C4-2B (cell line): ENCODE measurements at regions not wholly inside any gene's neighbourhood (a gene's known extent, or its start where the extent isn't known, plus 50 kb on each side); places are given as distances from the start of the nearest gene placed in this dataset.

ENCODE experiments used
- H3K27ac ChIP-seq: fragments of 450-650 bp; 2 replicates; pipeline ENCODE4 v1.5.1; 2017
- ZFX ChIP-seq: fragments of 450-650 bp; IDR thresholded peaks from 2 replicates; pipeline ENCODE4 v1.6.1; 2017
- TF ChIP-seq, protein P1 (sequence below): fragments of 450-650 bp; conservative IDR thresholded peaks from 2 replicates; pipeline ENCODE4 v1.5.1; 2017; ENCODE audit warnings: mild to moderate bottlenecking

DNA sequence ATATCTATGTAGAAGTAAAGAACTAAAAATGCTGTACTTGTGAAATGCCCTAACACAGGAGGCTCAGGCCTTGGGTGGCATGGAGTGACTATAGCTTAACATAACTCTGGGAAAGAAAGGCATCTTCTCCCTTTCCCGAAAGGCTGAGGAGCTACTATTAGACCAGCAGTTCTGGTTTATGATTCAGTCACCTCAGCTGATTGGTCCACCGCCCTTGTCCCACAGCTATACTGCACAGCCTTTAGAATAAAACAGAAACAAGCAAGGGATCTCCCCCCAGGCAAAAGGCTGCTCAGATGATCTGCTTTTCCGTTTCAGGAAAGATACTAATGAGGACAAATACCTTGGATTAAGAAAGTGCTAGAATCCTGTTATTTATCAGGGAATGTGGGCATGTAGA is 171.3 kb downstream of the SNCA start:
- H3K27ac ChIP-seq, result no peak overlapping the region
- TF ChIP-seq, protein P1, sequence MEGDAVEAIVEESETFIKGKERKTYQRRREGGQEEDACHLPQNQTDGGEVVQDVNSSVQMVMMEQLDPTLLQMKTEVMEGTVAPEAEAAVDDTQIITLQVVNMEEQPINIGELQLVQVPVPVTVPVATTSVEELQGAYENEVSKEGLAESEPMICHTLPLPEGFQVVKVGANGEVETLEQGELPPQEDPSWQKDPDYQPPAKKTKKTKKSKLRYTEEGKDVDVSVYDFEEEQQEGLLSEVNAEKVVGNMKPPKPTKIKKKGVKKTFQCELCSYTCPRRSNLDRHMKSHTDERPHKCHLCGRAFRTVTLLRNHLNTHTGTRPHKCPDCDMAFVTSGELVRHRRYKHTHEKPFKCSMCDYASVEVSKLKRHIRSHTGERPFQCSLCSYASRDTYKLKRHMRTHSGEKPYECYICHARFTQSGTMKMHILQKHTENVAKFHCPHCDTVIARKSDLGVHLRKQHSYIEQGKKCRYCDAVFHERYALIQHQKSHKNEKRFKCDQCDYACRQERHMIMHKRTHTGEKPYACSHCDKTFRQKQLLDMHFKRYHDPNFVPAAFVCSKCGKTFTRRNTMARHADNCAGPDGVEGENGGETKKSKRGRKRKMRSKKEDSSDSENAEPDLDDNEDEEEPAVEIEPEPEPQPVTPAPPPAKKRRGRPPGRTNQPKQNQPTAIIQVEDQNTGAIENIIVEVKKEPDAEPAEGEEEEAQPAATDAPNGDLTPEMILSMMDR, result no peak
- no peak for TF ChIP-seq ZFX

- TF ChIP-seq, protein P1, result no peak
- TF ChIP-seq ZFX, result no peak
- no peak overlapping the region for H3K27ac ChIP-seq
Measured at GRCh38 chr4:89664521-89664920, 172.4 kb downstream of the SNCA start.

DNA sequence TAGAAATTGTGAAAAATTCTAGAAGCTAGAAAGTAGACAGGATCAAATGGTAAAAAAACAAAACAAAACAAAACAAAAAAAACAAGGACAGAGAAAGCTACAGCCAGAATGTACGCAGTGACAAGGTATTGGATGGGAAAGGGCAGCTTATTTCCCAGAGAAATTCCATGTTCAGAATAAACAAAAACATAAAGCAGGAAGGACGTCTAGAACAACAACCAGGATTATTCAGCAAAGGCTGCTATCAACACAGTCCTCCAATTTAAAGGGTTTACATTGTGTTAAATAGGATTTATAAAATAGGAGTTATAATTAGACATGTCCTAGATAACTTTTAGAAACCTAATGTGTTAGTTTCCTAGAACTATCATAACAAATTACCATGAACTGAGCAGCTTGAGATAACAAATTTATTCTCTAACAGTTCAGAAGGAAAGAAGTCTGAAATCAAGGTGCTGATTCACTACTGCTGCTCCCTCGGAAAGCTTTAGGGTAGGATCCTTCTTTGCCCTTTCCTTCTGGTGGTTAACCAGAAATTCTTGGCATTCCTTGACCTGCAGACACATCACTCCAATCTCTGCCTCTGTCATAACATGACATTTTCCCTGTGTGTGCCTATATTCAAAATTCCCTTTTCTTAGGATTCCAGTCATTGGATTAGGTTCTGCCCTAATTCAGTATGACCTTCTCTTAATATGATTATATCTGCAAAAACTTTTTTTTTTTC is 175.6 kb downstream of the SNCA start:
- TF ChIP-seq ZFX, result no peak
- TF ChIP-seq, protein P1, result no peak
- H3K27ac ChIP-seq, result no peak overlapping the region

GRCh38 chr4:89660444-89661172 is 176.4 kb downstream of the SNCA start:
- no peak overlapping the region for H3K27ac ChIP-seq
- no peak for TF ChIP-seq ZFX
- TF ChIP-seq, protein P1, result no peak

GRCh38 chr4:89658701-89659024 is 178.3 kb downstream of the SNCA start:
- H3K27ac ChIP-seq, result no peak overlapping the region
- no peak for TF ChIP-seq ZFX
- TF ChIP-seq, protein P1, result no peak

- H3K27ac ChIP-seq, result no peak overlapping the region
- TF ChIP-seq, protein P1, result peak; percentile 49
- no peak for TF ChIP-seq ZFX
Measured at GRCh38 chr4:89657931-89658700, 178.8 kb downstream of the SNCA start.

GRCh38 chr4:89653012-89653411 is 183.9 kb downstream of the SNCA start:
- TF ChIP-seq ZFX, result no peak
- TF ChIP-seq, protein P1, result no peak
- no peak overlapping the region for H3K27ac ChIP-seq
